HG03060 (cell line): ENCODE measurements at regions not wholly inside any gene's neighbourhood (a gene's known extent, or its start where the extent isn't known, plus 50 kb on each side); places are given as distances from the start of the nearest gene placed in this dataset.

Experiments used
- ATAC-seq: cut with Tn5 transposase; IDR thresholded peaks from one replicate; pipeline ENCODE4 v1.9.1; 2021; ENCODE audit warnings: low read depth, moderate number of reproducible peaks; ENCODE audit not compliant: unreplicated experiment

DNA sequence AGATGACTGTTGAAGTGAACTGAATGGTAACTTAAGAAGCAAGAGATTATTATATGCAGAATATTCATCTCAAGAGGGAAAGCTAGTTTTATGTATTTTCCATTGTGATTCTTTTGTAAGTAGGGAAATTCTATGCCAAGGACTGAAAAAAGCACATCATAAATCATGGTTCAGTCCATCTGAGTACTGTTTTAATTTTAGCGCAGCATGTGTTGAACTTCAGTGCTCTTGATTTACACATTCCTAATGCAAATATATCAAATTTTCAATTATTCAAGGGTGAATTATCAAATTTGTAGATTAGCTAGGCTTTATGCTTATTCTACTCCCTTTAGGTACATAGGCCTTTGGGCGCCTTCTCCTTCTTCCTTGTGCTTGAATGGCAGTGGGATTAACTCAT is 50.3 kb upstream of the TCF12 start:
- ATAC-seq: no peak

DNA sequence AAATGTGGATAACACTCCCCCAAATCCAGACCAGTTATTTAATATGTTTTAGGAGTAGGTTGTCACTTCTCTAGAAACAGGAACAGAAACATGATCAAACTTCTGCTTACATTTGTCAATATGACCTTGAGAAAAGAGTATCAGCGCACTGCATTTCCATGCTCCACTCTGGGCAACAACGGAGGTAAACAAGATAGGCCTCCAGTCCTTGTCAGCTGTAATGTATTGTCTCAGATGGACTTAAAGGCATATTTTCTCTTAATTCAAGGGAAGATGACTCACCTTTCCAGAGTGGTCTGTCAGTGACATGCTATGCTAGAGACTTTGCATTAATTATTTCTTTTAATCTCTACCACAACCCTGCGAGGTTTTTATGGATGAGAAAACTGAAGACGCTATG is 51.6 kb upstream of the TCF12 start:
- ATAC-seq: no peak

DNA sequence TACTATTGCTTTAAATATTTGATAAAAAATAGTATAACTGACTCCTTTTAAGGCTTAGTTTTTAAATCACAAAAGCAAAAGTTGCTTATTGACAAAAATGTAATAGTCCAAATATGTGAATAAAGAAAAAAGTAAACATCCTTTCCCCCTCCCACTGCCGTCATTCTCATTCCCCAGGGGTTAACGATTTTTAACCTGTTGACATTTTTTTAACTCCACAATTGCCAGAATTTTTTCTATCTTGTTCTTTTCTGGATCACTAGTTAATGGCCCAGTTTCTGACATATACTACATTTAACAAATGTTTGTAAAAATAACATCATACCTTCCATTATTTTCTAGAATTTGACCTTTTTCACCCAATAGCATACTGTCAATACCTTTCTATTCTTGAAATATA is 60.6 kb upstream of the TCF12 start:
- no peak for ATAC-seq

GRCh38 chr15:56856934-56857333 is 61.5 kb upstream of the TCF12 start:
- no peak for ATAC-seq

DNA sequence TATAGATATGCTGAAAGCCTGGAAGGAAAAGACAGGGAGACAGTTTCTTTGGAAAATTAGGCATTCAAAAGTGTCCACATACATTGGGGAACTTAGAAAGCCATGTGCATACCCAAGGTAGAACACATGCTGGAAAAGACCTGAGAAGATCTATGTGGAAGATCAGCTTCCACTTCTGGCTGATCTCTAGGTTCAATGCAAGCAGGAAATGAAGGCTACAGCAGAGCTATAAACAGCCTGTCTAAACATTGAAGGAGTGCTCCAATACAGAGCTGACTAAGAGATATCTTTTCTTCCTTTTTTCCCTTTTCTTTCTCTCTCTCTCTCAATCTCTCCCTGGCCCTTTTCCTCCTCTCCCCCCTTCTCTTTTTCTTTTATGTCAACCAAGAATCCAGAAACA is 73.6 kb upstream of the TCF12 start:
- no peak for ATAC-seq

- no peak for ATAC-seq
Observed at GRCh38 chr15:56844471-56844870, 74.0 kb upstream of the TCF12 start.

GRCh38 chr15:56839641-56840040 is 78.8 kb upstream of the TCF12 start:
- no peak for ATAC-seq

GRCh38 chr15:56839099-56839498 is 79.3 kb upstream of the TCF12 start:
- no peak for ATAC-seq

DNA sequence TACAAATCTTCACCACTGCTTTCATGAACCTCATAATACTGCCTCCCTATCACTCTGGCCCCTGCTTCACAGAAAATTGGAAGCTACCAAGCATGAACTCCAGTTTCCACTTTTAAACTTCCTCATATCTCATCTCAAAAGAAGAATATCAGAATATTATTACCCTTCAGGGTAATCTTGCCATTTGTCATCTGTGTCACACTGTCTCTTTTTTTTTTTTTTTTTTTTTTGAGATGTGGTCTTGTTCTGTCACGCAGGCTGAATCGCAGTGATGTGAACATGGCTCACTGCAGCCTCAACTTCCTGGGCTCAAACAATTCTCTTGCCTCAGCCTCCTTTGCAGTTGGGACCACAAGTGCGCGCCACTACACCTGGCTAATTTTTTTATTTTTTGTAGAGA is 80.4 kb upstream of the TCF12 start:
- no peak for ATAC-seq

- no peak for ATAC-seq
Observed at GRCh38 chr15:56837273-56837672, 81.2 kb upstream of the TCF12 start.

GRCh38 chr15:56835718-56836171 is 82.7 kb upstream of the TCF12 start:
- no peak for ATAC-seq

DNA sequence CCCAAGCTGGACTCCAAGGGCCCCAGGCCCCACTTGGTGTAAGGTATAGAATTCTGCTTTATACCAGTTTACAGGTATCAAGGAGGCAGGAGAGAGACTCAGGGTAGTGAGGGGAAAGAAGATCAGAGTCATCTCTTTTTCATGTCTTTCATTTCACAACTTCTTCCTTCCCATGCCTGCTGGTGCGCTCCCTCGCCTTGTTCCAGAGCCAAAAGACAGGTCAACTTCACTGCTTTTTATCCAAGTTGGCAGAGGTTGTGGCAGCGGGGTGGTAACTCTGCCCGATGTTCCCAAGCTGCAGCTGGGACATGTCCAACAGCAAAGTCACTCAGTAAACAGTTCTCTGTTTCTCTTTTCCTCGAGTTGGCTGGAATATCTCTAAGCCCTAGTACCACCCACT is 86.3 kb upstream of the TCF12 start:
- ATAC-seq: no peak

DNA sequence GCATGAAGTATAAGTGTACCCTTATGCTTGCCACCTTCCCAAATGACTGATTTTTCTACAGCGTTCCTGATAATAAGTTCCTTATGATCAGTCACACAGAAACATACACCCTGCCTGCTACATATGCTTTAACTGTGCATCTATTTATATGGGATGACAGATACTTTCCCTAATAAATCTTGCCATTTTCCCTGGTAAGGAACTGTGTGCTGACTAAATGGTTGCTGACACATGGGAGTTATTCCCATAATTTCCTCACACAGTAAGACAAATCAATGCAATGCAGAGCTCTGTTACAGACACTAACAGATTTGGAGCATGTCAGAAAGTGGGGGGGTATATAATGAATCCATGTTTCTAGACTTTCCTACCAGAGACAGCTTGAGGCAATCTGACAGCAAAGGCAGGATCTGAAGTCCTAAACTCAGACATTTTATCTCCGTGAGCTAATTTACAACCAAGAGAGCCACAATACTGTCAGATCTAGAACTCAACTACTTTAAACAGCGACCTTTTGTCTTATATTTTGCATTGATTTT is 86.9 kb upstream of the TCF12 start:
- no peak for ATAC-seq

DNA sequence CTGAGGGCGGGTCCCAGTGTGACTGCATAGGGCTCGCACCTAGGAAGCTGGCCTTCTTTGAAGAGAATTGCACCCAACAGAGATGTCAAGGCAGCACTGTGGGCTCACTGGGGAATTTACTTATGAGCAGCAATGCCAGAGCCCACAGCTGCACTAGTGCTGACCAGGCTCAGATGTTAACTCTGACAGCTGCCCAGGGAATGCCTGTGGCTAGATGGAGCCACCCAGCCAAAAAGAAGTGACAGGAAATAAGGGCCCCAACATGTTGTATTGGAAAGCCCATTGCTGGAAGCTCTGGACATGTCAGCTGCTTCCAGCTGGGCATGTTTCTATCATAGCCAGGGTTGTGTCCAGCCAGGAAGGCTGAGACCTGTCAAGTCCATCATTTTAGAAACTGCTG is 90.9 kb upstream of the ZNF280D start:
- no peak for ATAC-seq

GRCh38 chr15:56821721-56822425 is 88.6 kb upstream of the ZNF280D start:
- ATAC-seq: no peak

GRCh38 chr15:56820333-56820732 is 87.0 kb upstream of the ZNF280D start:
- no peak for ATAC-seq

- ATAC-seq: no peak
Observed at GRCh38 chr15:56817321-56818080, 84.2 kb upstream of the ZNF280D start.

- ATAC-seq: no peak
Observed at GRCh38 chr15:56816781-56817180, 83.5 kb upstream of the ZNF280D start.

- no peak for ATAC-seq
Observed at GRCh38 chr15:56815247-56815646, 81.9 kb upstream of the ZNF280D start.

DNA sequence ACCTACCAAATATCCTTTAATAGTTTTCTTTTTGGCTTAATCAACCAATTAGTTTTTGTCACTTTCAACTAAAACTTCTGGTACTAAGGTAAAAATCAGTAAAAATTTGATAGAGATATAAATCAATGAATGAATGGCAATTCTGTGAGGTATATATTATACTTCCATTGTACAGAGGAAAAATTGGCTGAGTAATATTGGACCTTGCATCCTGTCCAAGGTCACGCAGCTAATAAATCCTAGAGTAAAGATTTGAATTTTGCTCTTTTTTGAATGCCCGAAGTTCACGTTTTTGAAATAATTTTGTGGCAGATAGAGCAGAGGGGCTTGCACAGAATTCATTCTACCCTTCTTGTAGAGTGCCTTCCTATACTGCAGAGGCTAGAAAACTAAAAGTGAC is 81.1 kb upstream of the ZNF280D start:
- no peak for ATAC-seq

- no peak for ATAC-seq
Observed at GRCh38 chr15:56813995-56814394, 80.7 kb upstream of the ZNF280D start.

DNA sequence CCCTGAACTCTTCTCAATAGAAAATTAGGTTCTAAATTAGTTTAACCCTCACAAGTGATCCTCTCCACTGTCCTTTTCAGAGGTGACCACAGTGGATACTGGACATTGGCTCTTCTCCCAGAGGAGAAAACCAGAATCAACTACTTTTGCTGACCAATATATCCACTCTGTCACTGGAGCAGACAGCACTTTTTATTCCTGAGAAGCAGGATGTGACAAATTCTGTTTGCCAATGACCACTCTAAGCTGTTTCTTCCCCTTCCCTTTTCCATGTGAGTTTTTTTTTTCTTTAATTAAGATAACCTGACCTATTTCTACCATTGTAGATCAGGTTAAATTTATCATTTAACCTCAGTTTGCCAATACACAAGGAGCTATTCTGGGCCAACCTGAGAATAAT is 79.7 kb upstream of the ZNF280D start:
- no peak for ATAC-seq
